ENCODE measurements at regions not wholly inside any gene's neighbourhood (a gene's known extent, or its start where the extent isn't known, plus 50 kb on each side); places are given as distances from the start of the nearest gene placed in this dataset.

- H3K9me3 ChIP-seq (ENCODE audit: insufficient read depth, low read length): peaks cover 6% of the 10 kb centered on the region; the same call in 1 of the 2 replicates
- no peak overlapping the region for H3K4me3 ChIP-seq (ENCODE audit: insufficient read depth, low read length, poor library complexity, severe bottlenecking)
- H3K9ac ChIP-seq (ENCODE audit: low read length): no peak overlapping the region
- no peak overlapping the region for H3K27ac ChIP-seq (ENCODE audit: low read depth, low read length)
- no peaks in the 10 kb centered on the region for H3F3A ChIP-seq (ENCODE audit: insufficient read depth)
- H3K4me2 ChIP-seq (ENCODE audit: low read depth, low read length, poor library complexity, severe bottlenecking): no peak overlapping the region
- TF ChIP-seq EZH2phosphoT487 (conservative IDR thresholded peaks at IDR 0.05; ENCODE audit: low read length): no peak
- TF ChIP-seq, protein P1, sequence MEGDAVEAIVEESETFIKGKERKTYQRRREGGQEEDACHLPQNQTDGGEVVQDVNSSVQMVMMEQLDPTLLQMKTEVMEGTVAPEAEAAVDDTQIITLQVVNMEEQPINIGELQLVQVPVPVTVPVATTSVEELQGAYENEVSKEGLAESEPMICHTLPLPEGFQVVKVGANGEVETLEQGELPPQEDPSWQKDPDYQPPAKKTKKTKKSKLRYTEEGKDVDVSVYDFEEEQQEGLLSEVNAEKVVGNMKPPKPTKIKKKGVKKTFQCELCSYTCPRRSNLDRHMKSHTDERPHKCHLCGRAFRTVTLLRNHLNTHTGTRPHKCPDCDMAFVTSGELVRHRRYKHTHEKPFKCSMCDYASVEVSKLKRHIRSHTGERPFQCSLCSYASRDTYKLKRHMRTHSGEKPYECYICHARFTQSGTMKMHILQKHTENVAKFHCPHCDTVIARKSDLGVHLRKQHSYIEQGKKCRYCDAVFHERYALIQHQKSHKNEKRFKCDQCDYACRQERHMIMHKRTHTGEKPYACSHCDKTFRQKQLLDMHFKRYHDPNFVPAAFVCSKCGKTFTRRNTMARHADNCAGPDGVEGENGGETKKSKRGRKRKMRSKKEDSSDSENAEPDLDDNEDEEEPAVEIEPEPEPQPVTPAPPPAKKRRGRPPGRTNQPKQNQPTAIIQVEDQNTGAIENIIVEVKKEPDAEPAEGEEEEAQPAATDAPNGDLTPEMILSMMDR (IDR thresholded peaks at IDR 0.05; ENCODE audit: insufficient read depth, low read length, poor library complexity, severe bottlenecking): no peak
- no peaks in the 10 kb centered on the region for H3K79me2 ChIP-seq (ENCODE audit: insufficient read depth, low read length)
- no peaks in the 10 kb centered on the region for H3K36me3 ChIP-seq (ENCODE audit: low read length)
- no peaks in the 10 kb centered on the region for H3K27me3 ChIP-seq (ENCODE audit: low read length)
- H4K20me1 ChIP-seq (ENCODE audit: low read depth, low read length): no peaks in the 10 kb centered on the region
- no peak overlapping the region for H2AFZ ChIP-seq (ENCODE audit: low read depth, low read length, severe bottlenecking)
- H3K9me2 ChIP-seq (replicated peaks; ENCODE audit: insufficient read depth, low read length): no peaks in the 10 kb centered on the region
Measured at GRCh38 chr3:96169111-96169766, 645.2 kb upstream of the EPHA6 start.

- TF ChIP-seq, protein P1 (IDR thresholded peaks at IDR 0.05; ENCODE audit: insufficient read depth, low read length, poor library complexity, severe bottlenecking): no peak
- TF ChIP-seq EZH2phosphoT487 (conservative IDR thresholded peaks at IDR 0.05; ENCODE audit: low read length): no peak
- H3K36me3 ChIP-seq (ENCODE audit: low read length): no peaks in the 10 kb centered on the region
- no peaks in the 10 kb centered on the region for H4K20me1 ChIP-seq (ENCODE audit: low read depth, low read length)
- no peaks in the 10 kb centered on the region for H3K27me3 ChIP-seq (ENCODE audit: low read length)
- H3K9ac ChIP-seq (ENCODE audit: low read length): no peak overlapping the region
- peaks cover 6% of the 10 kb centered on the region; the same call in 1 of the 2 replicates for H3K9me3 ChIP-seq (ENCODE audit: insufficient read depth, low read length)
- H3K9me2 ChIP-seq (replicated peaks; ENCODE audit: insufficient read depth, low read length): no peaks in the 10 kb centered on the region
- no peaks in the 10 kb centered on the region for H3K79me2 ChIP-seq (ENCODE audit: insufficient read depth, low read length)
- no peak overlapping the region for H3K4me2 ChIP-seq (ENCODE audit: low read depth, low read length, poor library complexity, severe bottlenecking)
- H3F3A ChIP-seq (ENCODE audit: insufficient read depth): no peaks in the 10 kb centered on the region
- no peak overlapping the region for H3K4me3 ChIP-seq (ENCODE audit: insufficient read depth, low read length, poor library complexity, severe bottlenecking)
- H2AFZ ChIP-seq (ENCODE audit: low read depth, low read length, severe bottlenecking): no peak overlapping the region
- no peak overlapping the region for H3K27ac ChIP-seq (ENCODE audit: low read depth, low read length)
Measured at GRCh38 chr3:96172917-96173316, 641.5 kb upstream of the EPHA6 start.

DNA sequence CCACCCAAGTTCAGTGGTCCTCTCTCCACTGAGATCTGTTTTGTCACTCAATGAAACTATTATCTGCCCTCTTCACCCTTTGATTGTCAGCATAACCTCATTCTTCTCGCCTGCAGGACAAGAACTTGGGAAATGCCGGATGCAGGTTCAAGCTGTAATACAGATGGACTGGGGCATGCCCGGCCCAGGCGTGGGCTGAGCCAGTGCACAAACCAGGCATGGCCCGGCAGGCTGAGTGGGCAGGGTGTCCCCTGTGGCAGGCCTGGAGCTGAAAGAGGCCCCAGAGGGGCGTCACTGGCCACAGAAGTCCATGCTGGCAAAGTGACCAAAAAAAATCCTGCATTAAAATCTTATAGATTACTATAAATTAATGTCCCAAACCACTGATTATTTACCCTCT is 638.9 kb upstream of the EPHA6 start:
- Histone ChIP-seq H2AFZ (ENCODE audit: low read depth, low read length, severe bottlenecking) (no peak overlapping the region), H3K27ac (ENCODE audit: low read depth, low read length) (no peak overlapping the region), H3K27me3 (ENCODE audit: low read length) (no peaks in the 10 kb centered on the region), H3K9me2 (replicated peaks; ENCODE audit: insufficient read depth, low read length) (no peaks in the 10 kb centered on the region), H3K4me2 (ENCODE audit: low read depth, low read length, poor library complexity, severe bottlenecking) (no peak overlapping the region), H4K20me1 (ENCODE audit: low read depth, low read length) (no peaks in the 10 kb centered on the region), H3K4me3 (ENCODE audit: insufficient read depth, low read length, poor library complexity, severe bottlenecking) (no peak overlapping the region), H3K36me3 (ENCODE audit: low read length) (no peaks in the 10 kb centered on the region), H3K9ac (ENCODE audit: low read length) (no peak overlapping the region), H3K9me3 (ENCODE audit: insufficient read depth, low read length) (no peaks in the 10 kb centered on the region), H3K79me2 (ENCODE audit: insufficient read depth, low read length) (no peaks in the 10 kb centered on the region), H3F3A (ENCODE audit: insufficient read depth) (no peaks in the 10 kb centered on the region)
- TF ChIP-seq, protein P1 (IDR thresholded peaks at IDR 0.05; ENCODE audit: insufficient read depth, low read length, poor library complexity, severe bottlenecking): no peak
- no peak for TF ChIP-seq EZH2phosphoT487 (conservative IDR thresholded peaks at IDR 0.05; ENCODE audit: low read length)

Measured in SU-DHL-6 (cell line).